ENCODE measurements at regions not wholly inside any gene's neighbourhood (a gene's known extent, or its start where the extent isn't known, plus 50 kb on each side); places are given as distances from the start of the nearest gene placed in this dataset.

GRCh38 chr4:127575888-127576287, 56.9 kb upstream of the INTU start:
- no peak for TF ChIP-seq EP300 (IDR thresholded peaks at IDR 0.05; ENCODE audit: borderline replicate concordance in 1 of 2, control insufficient read depth in 1 of 2, low read depth in 2 of 2, low read length in 2 of 2)
- no peak for TF ChIP-seq ZBTB4 (CRISPR knock-in tag; IDR thresholded peaks at IDR 0.05)
- no peak for TF ChIP-seq RAD51 (IDR thresholded peaks at IDR 0.05)
